SU-DHL-6 (cell line): ENCODE measurements at regions not wholly inside any gene's neighbourhood (a gene's known extent, or its start where the extent isn't known, plus 50 kb on each side); places are given as distances from the start of the nearest gene placed in this dataset.

Source experiments
- H2AFZ ChIP-seq: fragments of 200-600 bp; sonication (generic); 2 replicates; pipeline ENCODE4 v1.6.1; 2014; ENCODE audit warnings: low read depth, mild to moderate bottlenecking, moderate library complexity, mixed read lengths, antibody characterized with exemption, low read length; ENCODE audit not compliant: severe bottlenecking
- H3F3A ChIP-seq: fragments of 200-600 bp; shearing (Covaris generic); 2 replicates; pipeline ENCODE4 v1.6.0; 2016; ENCODE audit warnings: antibody characterized with exemption, mild to moderate bottlenecking; ENCODE audit not compliant: insufficient read depth
- H3K27ac ChIP-seq: fragments of 200-600 bp; sonication (generic); 2 replicates; pipeline ENCODE4 v1.5.1; 2016; ENCODE audit warnings: low read depth, mild to moderate bottlenecking, low read length, moderate library complexity, mixed read lengths
- H3K27me3 ChIP-seq: fragments of 200-600 bp; sonication (generic), shearing (Covaris generic); 2 replicates; pipeline ENCODE4 v1.6.0; 2014; ENCODE audit warnings: mild to moderate bottlenecking, low read length
- H3K36me3 ChIP-seq: fragments of 200-600 bp; sonication (generic); 2 replicates; pipeline ENCODE4 v1.6.1; 2014; ENCODE audit warnings: mild to moderate bottlenecking, low read length, mixed read lengths
- H3K4me2 ChIP-seq: fragments of 300-600, 200-600 bp; shearing (Covaris generic), sonication (generic); 2 replicates; pipeline ENCODE4 v1.6.0; 2014; ENCODE audit warnings: low read length, low read depth, mild to moderate bottlenecking; ENCODE audit not compliant: poor library complexity, severe bottlenecking
- H3K4me3 ChIP-seq: fragments of 200-600 bp; sonication (generic); 2 replicates; pipeline ENCODE4 v1.5.1; 2014; ENCODE audit warnings: antibody characterized with exemption, low read length, mild to moderate bottlenecking, mixed read lengths; ENCODE audit not compliant: insufficient read depth, poor library complexity, severe bottlenecking
- H3K79me2 ChIP-seq: fragments of 200-600 bp; sonication (generic); 2 replicates; pipeline ENCODE4 v1.6.1; 2014; ENCODE audit warnings: mild to moderate bottlenecking, low read length, moderate library complexity; ENCODE audit not compliant: insufficient read depth
- H3K9ac ChIP-seq: fragments of 200-600 bp; sonication (generic); 2 replicates; pipeline ENCODE4 v1.7.0; 2014; ENCODE audit warnings: mild to moderate bottlenecking, low read length
- H3K9me2 ChIP-seq: fragments of 200-600 bp; sonication (generic); replicated peaks from 2 replicates; pipeline ENCODE4 v1.6.1; 2014; ENCODE audit warnings: low read length; ENCODE audit not compliant: insufficient read depth
- H3K9me3 ChIP-seq: fragments of 200-600 bp; sonication (generic); 2 replicates; pipeline ENCODE4 v1.6.1; 2014; ENCODE audit warnings: low read length, mixed read lengths; ENCODE audit not compliant: insufficient read depth
- H4K20me1 ChIP-seq: fragments of 200-600 bp; sonication (generic); 2 replicates; pipeline ENCODE4 v1.6.1; 2014; ENCODE audit warnings: low read depth, mild to moderate bottlenecking, antibody characterized with exemption, low read length, moderate library complexity, mixed read lengths
- CTCF ChIP-seq: fragments of 200-600 bp; sonication (generic); IDR thresholded peaks from one replicate; pipeline ENCODE4 v1.5.1; 2017; ENCODE audit warnings: antibody characterized with exemption, mild to moderate bottlenecking, low read length, moderate library complexity; ENCODE audit not compliant: insufficient read depth, poor library complexity, severe bottlenecking
- EZH2phosphoT487 ChIP-seq: fragments of 200-600 bp; sonication (generic), shearing (Covaris generic); conservative IDR thresholded peaks from 2 replicates; pipeline ENCODE4 v1.6.1; 2018; ENCODE audit warnings: mild to moderate bottlenecking, antibody characterized with exemption, low read length, moderate library complexity, mixed read lengths

DNA sequence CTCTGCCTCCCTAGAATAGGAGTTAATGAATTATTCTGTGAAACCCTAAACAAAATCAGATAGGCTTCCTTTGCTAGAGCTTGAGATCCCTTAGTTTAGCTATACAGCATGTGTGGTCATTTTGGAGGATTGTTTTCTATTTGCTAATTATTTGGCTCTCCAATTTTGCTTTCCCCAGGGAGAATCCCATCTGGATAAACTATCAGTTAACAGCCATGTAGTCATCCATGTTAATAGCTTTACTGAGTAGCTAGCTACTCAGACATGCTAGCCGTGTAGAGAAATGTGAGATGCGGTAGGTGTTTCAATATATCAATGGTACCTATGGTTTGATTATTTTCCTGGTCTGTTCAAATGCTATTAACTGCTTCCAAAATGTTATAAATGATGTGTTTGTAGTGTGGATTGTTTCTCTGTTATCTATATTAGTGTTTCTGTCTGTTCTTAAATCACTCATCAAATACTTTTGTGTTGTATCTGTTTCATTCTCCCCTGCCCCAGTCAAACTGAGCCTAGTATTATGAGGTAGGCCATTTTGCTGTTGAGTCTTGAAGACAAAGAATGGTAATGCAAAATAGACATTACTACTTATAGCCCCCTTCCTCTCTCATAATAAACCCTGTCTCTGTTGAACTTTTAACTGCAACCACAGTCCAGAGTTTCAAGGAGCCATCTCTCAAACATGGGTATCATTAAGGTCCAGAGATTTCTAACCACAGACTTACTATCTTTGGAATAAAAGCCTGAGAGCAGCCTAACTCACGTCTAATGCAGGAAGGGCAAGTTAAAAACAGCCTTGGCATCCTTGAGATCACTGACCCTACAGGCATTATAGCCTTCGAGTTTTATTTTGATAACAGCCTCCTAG, 56.1 kb upstream of the GRAMD1B start:
- Histone ChIP-seq H3K27me3 (no peaks in the 10 kb centered on the region), H3K36me3 (no peaks in the 10 kb centered on the region), H3K9me2 (no peaks in the 10 kb centered on the region), H3F3A (no peaks in the 10 kb centered on the region), H3K9me3 (no peaks in the 10 kb centered on the region), H3K27ac (no peak overlapping the region), H4K20me1 (no peaks in the 10 kb centered on the region), H3K9ac (no peak overlapping the region), H3K4me3 (no peak overlapping the region), H3K4me2 (no peak overlapping the region), H2AFZ (no peak overlapping the region), H3K79me2 (no peaks in the 10 kb centered on the region)
- TF ChIP-seq CTCF (no peak), EZH2phosphoT487 (no peak)

GRCh38 chr11:123371506-123372297, 58.4 kb upstream of the GRAMD1B start:
- no peak overlapping the region for H3K4me3 ChIP-seq
- no peaks in the 10 kb centered on the region for H3K36me3 ChIP-seq
- no peaks in the 10 kb centered on the region for H3K9me3 ChIP-seq
- H3K27me3 ChIP-seq: no peaks in the 10 kb centered on the region
- H3K9ac ChIP-seq: no peak overlapping the region
- TF ChIP-seq EZH2phosphoT487 (no peak), CTCF (no peak)
- H3F3A ChIP-seq: no peaks in the 10 kb centered on the region
- no peak overlapping the region for H3K4me2 ChIP-seq
- no peaks in the 10 kb centered on the region for H3K9me2 ChIP-seq
- H2AFZ ChIP-seq: no peak overlapping the region
- H4K20me1 ChIP-seq: no peaks in the 10 kb centered on the region
- H3K79me2 ChIP-seq: no peaks in the 10 kb centered on the region
- no peak overlapping the region for H3K27ac ChIP-seq

DNA sequence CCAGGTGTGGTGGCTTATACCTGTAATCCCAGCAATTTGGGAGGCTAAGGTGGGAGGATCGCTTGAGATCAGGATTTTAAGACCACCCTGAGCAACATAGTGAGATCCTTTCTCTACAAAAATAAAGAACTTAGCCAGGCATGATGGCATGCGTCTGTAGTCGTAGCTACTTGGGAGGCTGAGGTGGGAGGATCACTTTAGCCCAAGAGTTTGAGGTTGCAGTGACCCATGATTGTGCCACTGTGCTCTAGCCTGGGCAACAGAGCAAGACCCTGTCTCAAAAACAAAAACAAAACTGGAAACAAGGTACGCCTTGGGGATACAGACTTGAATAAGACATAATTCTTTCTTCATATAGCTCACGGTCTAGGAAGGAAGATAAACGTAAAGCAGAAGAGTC, 63.1 kb upstream of the GRAMD1B start:
- H3K4me3 ChIP-seq: no peak overlapping the region
- H4K20me1 ChIP-seq: no peaks in the 10 kb centered on the region
- H3K4me2 ChIP-seq: no peak overlapping the region
- no peaks in the 10 kb centered on the region for H3K9me2 ChIP-seq
- H3K27me3 ChIP-seq: no peaks in the 10 kb centered on the region
- no peaks in the 10 kb centered on the region for H3K9me3 ChIP-seq
- H3K79me2 ChIP-seq: no peaks in the 10 kb centered on the region
- H3K9ac ChIP-seq: no peak overlapping the region
- H3K36me3 ChIP-seq: no peaks in the 10 kb centered on the region
- no peak for TF ChIP-seq CTCF
- TF ChIP-seq EZH2phosphoT487: no peak
- H3K27ac ChIP-seq: no peak overlapping the region
- no peaks in the 10 kb centered on the region for H3F3A ChIP-seq
- no peak overlapping the region for H2AFZ ChIP-seq
